ENCODE measurements at regions not wholly inside any gene's neighbourhood (a gene's known extent, or its start where the extent isn't known, plus 50 kb on each side); places are given as distances from the start of the nearest gene placed in this dataset.

DNA sequence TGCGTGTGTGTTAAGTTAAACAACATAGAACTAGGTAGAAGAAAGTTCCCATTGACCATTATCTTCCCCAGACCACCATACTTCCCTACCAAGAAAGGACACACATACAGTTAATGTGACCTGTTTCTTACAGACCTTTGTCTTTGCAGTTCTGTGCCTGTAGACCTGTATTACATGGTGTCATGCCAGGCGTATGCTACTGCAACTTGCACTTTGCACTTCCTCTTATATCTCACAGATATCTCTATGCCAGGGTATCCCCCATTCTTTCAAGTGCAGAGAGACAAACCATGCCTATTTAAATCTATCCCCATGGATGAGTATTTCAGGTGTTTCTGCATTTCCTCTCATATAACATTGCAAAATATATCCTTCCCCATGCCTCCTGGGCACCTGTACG lies 136.8 kb upstream of the PKDCC start:
- Histone ChIP-seq H3K36me3 (no peaks in the 10 kb centered on the region), H3K4me3 (no peak overlapping the region), H3K27ac (no peak overlapping the region), H3K4me2 (no peak overlapping the region), H3K9ac (no peak overlapping the region), H3K9me3 (peaks cover 9% of the 10 kb centered on the region), H4K20me1 (no peaks in the 10 kb centered on the region), H3K4me1 (peaks cover 18% of the 10 kb centered on the region), H3K27me3 (no peaks in the 10 kb centered on the region)
- no peak for TF ChIP-seq Cebpa-rat (IDR thresholded peaks at IDR 0.05)

DNA sequence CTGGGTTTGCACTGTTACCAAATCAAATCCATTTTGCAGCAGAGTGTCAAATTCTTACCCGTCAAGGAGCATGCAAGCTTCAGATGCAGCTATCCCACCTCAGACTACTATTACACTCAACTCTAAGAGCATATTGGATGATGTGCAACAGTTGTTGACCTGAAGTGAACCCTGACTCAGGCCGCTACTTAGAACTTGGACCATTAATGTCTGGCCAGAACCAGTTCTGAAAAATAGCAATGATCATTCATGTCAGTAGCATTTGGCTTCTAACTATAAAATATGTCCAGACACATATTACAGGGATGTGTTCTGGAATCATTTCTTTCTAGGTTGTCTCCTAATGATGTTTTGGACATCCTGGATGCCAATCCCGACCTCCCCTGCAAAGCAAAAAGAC lies 135.5 kb upstream of the PKDCC start:
- Histone ChIP-seq H3K27me3 (no peaks in the 10 kb centered on the region), H3K27ac (no peak overlapping the region), H3K4me2 (no peak overlapping the region), H3K36me3 (no peaks in the 10 kb centered on the region), H3K9ac (no peak overlapping the region), H3K4me3 (no peak overlapping the region), H3K4me1 (peaks cover 8% of the 10 kb centered on the region), H4K20me1 (no peaks in the 10 kb centered on the region), H3K9me3 (peaks cover 9% of the 10 kb centered on the region)
- TF ChIP-seq Cebpa-rat (IDR thresholded peaks at IDR 0.05): no peak

DNA sequence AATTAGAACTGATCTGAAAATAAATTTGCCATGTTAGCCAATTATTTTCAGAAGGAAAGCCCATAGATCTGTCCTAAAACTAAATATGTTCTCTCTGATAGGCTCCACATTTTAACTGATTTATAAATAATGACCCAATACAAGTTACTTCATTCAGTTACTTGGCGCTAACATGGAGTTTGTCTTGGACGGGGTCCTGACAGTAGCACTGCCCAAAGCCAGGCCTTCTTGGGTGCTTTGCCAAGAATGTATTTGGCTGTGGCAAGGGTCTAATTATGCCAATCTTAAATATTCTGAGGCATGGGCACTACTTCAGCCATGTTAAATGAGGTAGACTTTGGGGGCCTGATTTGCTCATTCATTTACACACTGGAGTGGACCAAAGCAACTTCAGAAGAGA lies 135.0 kb upstream of the PKDCC start:
- no peak for TF ChIP-seq Cebpa-rat (IDR thresholded peaks at IDR 0.05)
- Histone ChIP-seq H3K4me1 (peaks cover 8% of the 10 kb centered on the region), H3K9me3 (peaks cover 9% of the 10 kb centered on the region), H3K4me3 (no peak overlapping the region), H3K9ac (no peak overlapping the region), H3K4me2 (no peak overlapping the region), H4K20me1 (no peaks in the 10 kb centered on the region), H3K27me3 (no peaks in the 10 kb centered on the region), H3K36me3 (no peaks in the 10 kb centered on the region), H3K27ac (no peak overlapping the region)

DNA sequence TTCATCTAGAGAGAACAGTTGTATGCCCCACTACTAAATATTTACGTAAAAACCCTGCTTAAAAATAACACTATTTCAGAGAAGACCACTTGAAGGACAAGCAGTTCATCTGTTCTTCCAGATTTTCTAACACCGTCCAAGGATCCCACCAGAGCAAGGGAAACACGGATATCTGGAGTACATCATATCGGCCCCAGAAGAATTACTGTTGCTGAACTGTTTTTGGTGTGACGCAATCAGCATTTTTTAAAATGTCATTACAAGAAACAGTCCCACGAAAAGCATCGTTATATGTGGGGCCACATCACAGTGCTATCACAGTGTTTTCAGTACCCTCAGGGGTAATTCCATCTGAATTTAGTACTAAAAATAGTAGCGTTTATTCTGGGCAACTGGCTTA lies 134.5 kb upstream of the PKDCC start:
- peak; percentile 51; the same call in 1 of the 2 replicates for TF ChIP-seq Cebpa-rat (IDR thresholded peaks at IDR 0.05)
- Histone ChIP-seq H3K36me3 (no peaks in the 10 kb centered on the region), H3K27me3 (no peaks in the 10 kb centered on the region), H3K4me2 (no peak overlapping the region), H3K4me1 (peaks cover 8% of the 10 kb centered on the region), H3K27ac (no peak overlapping the region), H3K9ac (no peak overlapping the region), H3K4me3 (no peak overlapping the region), H3K9me3 (peaks cover 9% of the 10 kb centered on the region), H4K20me1 (no peaks in the 10 kb centered on the region)

DNA sequence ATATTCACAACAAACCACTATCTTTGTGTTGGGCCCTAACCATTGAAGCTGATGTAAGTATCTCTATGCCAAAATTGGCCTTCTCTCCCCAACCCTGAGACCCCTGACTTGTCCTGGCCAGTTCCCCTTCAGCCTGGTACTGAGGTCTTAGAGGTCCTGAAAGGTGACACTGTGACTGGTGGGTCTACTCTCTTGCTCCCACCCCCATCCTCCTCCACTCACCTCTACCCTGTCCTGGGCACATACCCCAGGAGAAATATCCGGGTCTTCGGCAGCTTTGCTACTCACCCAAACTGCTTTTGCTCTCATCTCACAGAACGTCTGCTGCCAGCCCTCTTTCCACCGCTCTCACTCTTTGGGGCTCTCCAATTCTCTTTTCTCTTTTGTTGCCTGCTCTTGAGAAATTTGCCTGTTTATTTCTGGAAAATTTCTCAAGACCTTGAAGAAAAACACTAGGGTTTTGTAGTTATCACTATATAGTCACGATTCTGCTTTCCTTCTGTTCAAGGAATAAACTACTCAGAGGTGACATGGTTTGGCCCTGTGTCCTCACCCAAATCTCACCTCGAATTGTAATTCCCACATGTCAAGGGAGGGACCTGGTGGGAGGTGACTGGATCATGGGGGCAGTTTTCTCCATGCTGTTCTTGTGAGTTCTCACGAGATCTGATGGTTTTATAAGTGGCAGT lies 133.8 kb upstream of the PKDCC start:
- Histone ChIP-seq H3K4me1 (peaks cover 8% of the 10 kb centered on the region), H4K20me1 (no peaks in the 10 kb centered on the region), H3K9ac (no peak overlapping the region), H3K27me3 (no peaks in the 10 kb centered on the region), H3K4me3 (no peak overlapping the region), H3K27ac (no peak overlapping the region), H3K36me3 (no peaks in the 10 kb centered on the region), H3K9me3 (peaks cover 9% of the 10 kb centered on the region), H3K4me2 (no peak overlapping the region)
- TF ChIP-seq Cebpa-rat (IDR thresholded peaks at IDR 0.05): no peak

DNA sequence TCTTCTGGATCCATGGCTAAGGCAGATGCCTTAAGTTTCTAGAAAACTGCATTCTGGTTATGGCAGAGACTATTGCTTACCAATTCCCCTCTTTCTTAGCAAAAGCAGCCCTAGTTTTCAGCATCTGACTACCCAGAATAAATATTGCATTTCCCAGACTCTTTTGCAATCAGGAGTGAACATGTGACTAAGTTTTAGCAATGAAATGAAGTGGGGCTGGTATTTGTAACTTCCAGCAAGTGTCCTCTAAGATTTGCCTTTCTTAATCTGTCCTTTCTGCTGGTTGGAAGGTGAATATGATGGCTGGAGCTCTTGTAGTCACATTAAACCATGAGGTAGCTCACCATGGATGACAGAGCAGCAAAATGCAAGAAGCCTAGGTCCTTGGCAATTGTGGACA lies 132.9 kb upstream of the PKDCC start:
- no peak for TF ChIP-seq Cebpa-rat (IDR thresholded peaks at IDR 0.05)
- Histone ChIP-seq H3K4me3 (no peak overlapping the region), H3K36me3 (no peaks in the 10 kb centered on the region), H3K4me1 (no peaks in the 10 kb centered on the region), H3K27me3 (no peaks in the 10 kb centered on the region), H4K20me1 (no peaks in the 10 kb centered on the region), H3K9ac (no peak overlapping the region), H3K4me2 (no peak overlapping the region), H3K27ac (no peak overlapping the region), H3K9me3 (peaks cover 9% of the 10 kb centered on the region)

DNA sequence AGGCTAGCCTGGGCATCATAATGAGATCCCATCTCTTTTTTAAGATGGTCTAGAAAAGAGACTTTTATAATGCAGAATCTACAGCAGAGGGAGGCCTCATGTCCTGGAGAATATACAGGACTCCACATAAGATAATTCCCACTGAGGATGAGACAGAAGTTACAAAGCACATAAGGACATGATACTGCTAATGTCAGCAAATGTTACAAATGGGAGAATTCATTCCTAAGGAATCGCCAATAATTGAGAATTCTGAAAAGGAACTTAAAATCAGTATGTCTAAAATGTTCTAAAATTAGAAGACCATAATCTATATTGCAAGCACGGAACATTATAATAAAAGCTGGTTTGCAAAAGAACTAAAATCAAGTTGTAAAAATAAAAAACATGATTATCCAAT lies 131.6 kb upstream of the PKDCC start:
- Histone ChIP-seq H3K36me3 (no peaks in the 10 kb centered on the region), H3K4me1 (no peaks in the 10 kb centered on the region), H3K9me3 (peaks cover 9% of the 10 kb centered on the region), H4K20me1 (no peaks in the 10 kb centered on the region), H3K27me3 (no peaks in the 10 kb centered on the region), H3K27ac (no peak overlapping the region), H3K9ac (no peak overlapping the region), H3K4me3 (no peak overlapping the region), H3K4me2 (no peak overlapping the region)
- no peak for TF ChIP-seq Cebpa-rat (IDR thresholded peaks at IDR 0.05)

DNA sequence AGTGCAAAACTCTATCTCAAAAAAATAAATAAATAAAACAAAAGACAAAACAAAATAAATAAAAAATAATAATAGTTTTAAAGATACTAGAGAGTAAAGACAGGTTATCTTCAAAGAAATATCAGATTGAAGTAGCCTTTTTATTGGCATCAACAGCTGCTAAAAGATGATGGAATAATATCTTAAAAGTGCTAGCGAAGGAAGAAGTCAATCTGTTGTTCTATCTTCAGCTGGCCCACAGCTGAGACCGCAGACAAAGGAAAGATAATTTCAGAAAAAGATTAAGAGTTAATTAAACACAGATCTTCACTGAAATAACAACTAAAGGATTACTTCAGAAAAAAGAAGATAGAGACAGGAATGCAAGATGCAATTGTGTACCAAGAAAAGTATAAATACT lies 130.2 kb upstream of the PKDCC start:
- H3K27ac ChIP-seq: no peak overlapping the region

DNA sequence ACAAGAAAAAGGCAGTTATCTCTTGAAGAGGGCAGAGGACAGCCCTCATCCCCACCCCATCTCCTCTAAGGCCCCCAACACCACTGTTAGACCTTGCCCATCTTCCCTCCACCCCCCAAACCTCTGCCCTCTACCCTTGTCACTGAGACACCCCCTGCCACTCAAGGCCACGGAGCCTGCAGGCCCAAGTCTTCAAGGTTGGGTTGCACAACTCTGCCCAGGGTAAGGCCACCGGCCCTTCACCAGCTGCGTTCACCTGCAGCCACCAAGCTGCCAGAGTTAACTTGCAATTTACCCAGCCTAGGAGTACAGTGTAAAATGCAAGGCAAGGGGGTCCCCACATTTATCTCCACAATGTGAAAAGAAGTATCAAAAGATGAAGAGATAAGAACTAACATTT lies 128.7 kb upstream of the PKDCC start:
- Histone ChIP-seq H3K36me3 (no peaks in the 10 kb centered on the region), H3K27me3 (no peaks in the 10 kb centered on the region), H4K20me1 (no peaks in the 10 kb centered on the region), H3K4me2 (no peak overlapping the region), H3K9me3 (peaks cover 5% of the 10 kb centered on the region; the same call in 1 of the 2 replicates), H3K4me3 (no peak overlapping the region), H3K9ac (no peak overlapping the region), H3K4me1 (no peaks in the 10 kb centered on the region), H3K27ac (no peak overlapping the region)
- no peak for TF ChIP-seq Cebpa-rat (IDR thresholded peaks at IDR 0.05)

More for the DNA sequence above, 130.2 kb upstream of the PKDCC start:
- no peak overlapping the region for H3K9ac ChIP-seq
- H3K4me3 ChIP-seq: no peak overlapping the region
- TF ChIP-seq Cebpa-rat (IDR thresholded peaks at IDR 0.05): no peak
- H3K36me3 ChIP-seq: no peaks in the 10 kb centered on the region
- H3K4me2 ChIP-seq: no peak overlapping the region
- H3K9me3 ChIP-seq: peaks cover 9% of the 10 kb centered on the region
- no peaks in the 10 kb centered on the region for H4K20me1 ChIP-seq
- H3K27me3 ChIP-seq: no peaks in the 10 kb centered on the region
- no peaks in the 10 kb centered on the region for H3K4me1 ChIP-seq

DNA sequence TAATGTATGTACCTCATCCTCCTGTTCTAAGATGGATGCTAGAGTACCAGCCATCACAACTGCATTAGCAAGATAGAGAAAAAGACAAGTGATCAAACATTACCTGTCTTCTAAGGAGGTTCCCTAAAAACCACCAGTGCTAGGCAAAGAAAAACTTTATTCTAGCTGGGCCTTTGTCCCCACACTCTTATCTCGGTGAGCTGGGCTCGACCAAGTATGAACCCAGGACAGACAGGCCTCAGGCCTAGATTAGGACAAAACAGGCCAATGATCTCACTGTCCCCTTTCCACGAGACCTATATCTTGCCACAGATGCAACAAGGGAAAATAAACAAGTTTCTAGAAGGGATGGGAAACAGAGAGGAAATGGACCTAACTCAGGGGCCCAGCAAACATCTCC lies 127.6 kb upstream of the PKDCC start:
- H4K20me1 ChIP-seq: no peaks in the 10 kb centered on the region
- H3K4me3 ChIP-seq: no peak overlapping the region
- no peak overlapping the region for H3K9ac ChIP-seq
- H3K27ac ChIP-seq: no peak overlapping the region
- no peaks in the 10 kb centered on the region for H3K4me1 ChIP-seq
- H3K36me3 ChIP-seq: no peaks in the 10 kb centered on the region
- peaks cover 6% of the 10 kb centered on the region for H3K9me3 ChIP-seq
- no peak overlapping the region for H3K4me2 ChIP-seq
- no peak for TF ChIP-seq Cebpa-rat (IDR thresholded peaks at IDR 0.05)
- H3K27me3 ChIP-seq: no peaks in the 10 kb centered on the region

DNA sequence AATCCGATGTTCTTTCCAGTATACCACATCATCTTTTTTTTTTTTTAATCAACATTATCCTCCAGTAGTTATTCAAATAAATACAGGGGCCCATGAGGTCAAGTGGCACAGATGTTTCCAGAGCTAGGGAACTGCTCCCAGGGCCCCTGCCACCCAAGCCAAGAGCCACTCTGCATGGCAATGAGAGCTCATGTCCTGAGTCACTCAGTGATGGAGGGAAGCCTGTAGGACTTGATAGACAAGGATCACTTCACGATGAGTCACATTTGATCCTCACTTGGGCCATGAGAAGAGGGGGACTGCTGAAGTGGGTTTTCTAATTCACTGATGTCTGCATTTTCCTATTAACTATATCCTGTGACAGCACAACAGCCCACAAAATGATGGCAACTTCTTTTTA lies 127.0 kb upstream of the PKDCC start:
- no peaks in the 10 kb centered on the region for H3K4me1 ChIP-seq
- H4K20me1 ChIP-seq: no peaks in the 10 kb centered on the region
- no peak overlapping the region for H3K4me2 ChIP-seq
- H3K9ac ChIP-seq: no peak overlapping the region
- no peak overlapping the region for H3K27ac ChIP-seq
- H3K9me3 ChIP-seq: peaks cover 12% of the 10 kb centered on the region
- H3K27me3 ChIP-seq: no peaks in the 10 kb centered on the region
- H3K36me3 ChIP-seq: no peaks in the 10 kb centered on the region
- H3K4me3 ChIP-seq: no peak overlapping the region
- TF ChIP-seq Cebpa-rat (IDR thresholded peaks at IDR 0.05): no peak
